Nephron progenitor cell (in vitro differentiated cells): ENCODE measurements at regions not wholly inside any gene's neighbourhood (a gene's known extent, or its start where the extent isn't known, plus 50 kb on each side); places are given as distances from the start of the nearest gene placed in this dataset.
"Not testable (repeated sequence)": the region's sequence is repeated elsewhere in the genome, so short reads cannot be mapped to it uniquely, and the experiment has no call there.

Source experiments
- DNase-seq: peaks from one replicate; pipeline ENCODE4 v3.0.0; 2021
- H3K27ac Mint-ChIP-seq: 2 replicates; pipeline ENCODE4 v1.8.0; 2021; ENCODE audit warnings: mild to moderate bottlenecking, moderate library complexity, mixed read lengths
- H3K27me3 Mint-ChIP-seq: 2 replicates; pipeline ENCODE4 v1.8.0; 2021; ENCODE audit warnings: mild to moderate bottlenecking, low read depth, mixed read lengths; ENCODE audit not compliant: poor library complexity
- H3K36me3 Mint-ChIP-seq: 2 replicates; pipeline ENCODE4 v1.8.0; 2021; ENCODE audit warnings: low read depth, mixed read lengths
- H3K4me1 Mint-ChIP-seq: 2 replicates; pipeline ENCODE4 v1.8.0; 2021; ENCODE audit warnings: mixed read lengths
- H3K4me3 Mint-ChIP-seq: 2 replicates; pipeline ENCODE4 v1.8.0; 2021; ENCODE audit warnings: mild to moderate bottlenecking, moderate library complexity, mixed read lengths
- H3K9me3 Mint-ChIP-seq: 2 replicates; pipeline ENCODE4 v1.8.0; 2021; ENCODE audit warnings: mild to moderate bottlenecking, moderate library complexity, mixed read lengths
- TF ChIP-seq, protein P1 (sequence below): fragments of 200-600 bp; sonication (generic); IDR thresholded peaks from 2 replicates; pipeline ENCODE4 v1.5.0; 2021; ENCODE audit warnings: antibody characterized with exemption

DNA sequence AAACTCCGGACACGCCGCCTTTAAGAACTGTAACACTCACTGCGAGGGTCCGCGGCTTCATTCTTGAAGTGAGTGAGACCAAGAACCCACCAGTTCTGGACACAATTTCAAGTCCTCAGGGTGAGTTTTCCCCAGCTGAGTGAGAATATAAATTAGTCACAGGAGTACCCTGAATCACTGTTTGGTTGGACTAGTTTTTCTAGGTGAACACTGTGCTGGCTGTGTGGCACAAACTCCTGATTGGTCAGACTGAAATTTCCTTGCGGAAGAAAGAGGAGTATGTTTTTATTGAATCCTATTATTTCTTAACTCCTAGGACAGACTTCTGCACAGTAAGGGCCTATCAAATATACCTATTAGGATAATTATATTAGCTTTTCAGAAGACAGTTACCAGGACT lies 288.1 kb upstream of the UBE2E3 start:
- Mint-ChIP-seq H3K27ac (peak overlapping the region; percentile 30), H3K36me3 (no peaks in the 10 kb centered on the region), H3K4me1 (no peaks in the 10 kb centered on the region), H3K9me3 (no peaks in the 10 kb centered on the region), H3K27me3 (peaks cover 3% of the 10 kb centered on the region), H3K4me3 (no peak overlapping the region)
- no peak for DNase-seq
- TF ChIP-seq, protein P1, sequence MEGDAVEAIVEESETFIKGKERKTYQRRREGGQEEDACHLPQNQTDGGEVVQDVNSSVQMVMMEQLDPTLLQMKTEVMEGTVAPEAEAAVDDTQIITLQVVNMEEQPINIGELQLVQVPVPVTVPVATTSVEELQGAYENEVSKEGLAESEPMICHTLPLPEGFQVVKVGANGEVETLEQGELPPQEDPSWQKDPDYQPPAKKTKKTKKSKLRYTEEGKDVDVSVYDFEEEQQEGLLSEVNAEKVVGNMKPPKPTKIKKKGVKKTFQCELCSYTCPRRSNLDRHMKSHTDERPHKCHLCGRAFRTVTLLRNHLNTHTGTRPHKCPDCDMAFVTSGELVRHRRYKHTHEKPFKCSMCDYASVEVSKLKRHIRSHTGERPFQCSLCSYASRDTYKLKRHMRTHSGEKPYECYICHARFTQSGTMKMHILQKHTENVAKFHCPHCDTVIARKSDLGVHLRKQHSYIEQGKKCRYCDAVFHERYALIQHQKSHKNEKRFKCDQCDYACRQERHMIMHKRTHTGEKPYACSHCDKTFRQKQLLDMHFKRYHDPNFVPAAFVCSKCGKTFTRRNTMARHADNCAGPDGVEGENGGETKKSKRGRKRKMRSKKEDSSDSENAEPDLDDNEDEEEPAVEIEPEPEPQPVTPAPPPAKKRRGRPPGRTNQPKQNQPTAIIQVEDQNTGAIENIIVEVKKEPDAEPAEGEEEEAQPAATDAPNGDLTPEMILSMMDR, result no peak

DNA sequence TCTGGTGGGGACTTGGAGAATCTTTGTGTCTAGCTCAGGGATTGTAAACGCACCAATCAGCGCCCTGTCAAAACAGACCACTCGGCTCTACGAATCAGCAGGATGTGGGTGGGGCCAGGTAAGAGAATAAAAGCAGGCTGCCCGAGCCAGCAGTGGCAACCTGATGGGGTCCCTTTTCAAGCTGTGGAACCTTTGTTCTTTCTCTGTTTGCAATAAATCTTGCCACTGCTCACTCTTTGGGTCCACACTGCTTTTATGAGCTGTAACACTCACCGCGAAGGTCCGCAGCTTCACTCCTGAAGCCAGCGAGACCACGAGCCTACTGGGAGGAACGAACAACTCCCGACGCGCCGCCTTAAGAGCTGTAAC lies 288.6 kb upstream of the UBE2E3 start:
- not testable (repeated sequence) for H3K27me3 Mint-ChIP-seq, H3K36me3 Mint-ChIP-seq, H3K4me3 Mint-ChIP-seq, DNase-seq, H3K9me3 Mint-ChIP-seq, H3K4me1 Mint-ChIP-seq
- peak overlapping the region; percentile 30 for H3K27ac Mint-ChIP-seq

DNA sequence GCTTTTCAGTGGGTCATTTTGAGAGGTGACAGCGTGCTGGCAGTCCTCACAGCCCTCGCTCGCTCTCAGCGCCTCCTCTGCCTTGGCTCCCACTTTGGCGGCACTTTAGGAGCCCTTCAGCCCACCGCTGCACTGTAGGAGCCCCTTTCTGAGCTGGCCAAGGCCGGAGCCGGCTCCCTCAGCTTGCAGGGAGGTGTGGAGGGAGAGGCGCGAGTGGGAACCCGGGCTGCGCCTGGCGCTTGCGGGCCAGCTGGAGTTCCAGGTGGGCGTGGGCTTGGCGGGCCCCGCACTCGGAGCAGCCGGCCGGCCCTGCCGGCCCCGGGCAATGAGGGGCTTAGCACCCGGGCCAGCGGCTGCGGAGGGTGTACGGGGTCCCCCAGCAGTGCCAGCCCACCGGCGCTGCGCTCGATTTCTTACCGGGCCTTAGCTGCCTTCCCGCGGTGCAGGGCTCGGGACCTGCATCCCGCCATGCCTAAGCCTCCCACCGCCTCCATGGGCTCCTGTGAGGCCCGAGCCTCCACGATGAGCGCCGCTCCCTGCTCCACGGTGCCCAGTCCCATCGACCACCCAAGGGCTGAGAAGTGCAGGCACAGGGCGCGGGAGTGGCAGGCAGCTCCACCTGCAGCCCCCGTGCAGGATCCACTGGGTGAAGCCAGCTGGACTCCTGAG lies 289.1 kb upstream of the UBE2E3 start:
- H3K27ac Mint-ChIP-seq, H3K4me3 Mint-ChIP-seq, H3K4me1 Mint-ChIP-seq, H3K9me3 Mint-ChIP-seq, H3K36me3 Mint-ChIP-seq, DNase-seq, H3K27me3 Mint-ChIP-seq: not testable (repeated sequence)

DNA sequence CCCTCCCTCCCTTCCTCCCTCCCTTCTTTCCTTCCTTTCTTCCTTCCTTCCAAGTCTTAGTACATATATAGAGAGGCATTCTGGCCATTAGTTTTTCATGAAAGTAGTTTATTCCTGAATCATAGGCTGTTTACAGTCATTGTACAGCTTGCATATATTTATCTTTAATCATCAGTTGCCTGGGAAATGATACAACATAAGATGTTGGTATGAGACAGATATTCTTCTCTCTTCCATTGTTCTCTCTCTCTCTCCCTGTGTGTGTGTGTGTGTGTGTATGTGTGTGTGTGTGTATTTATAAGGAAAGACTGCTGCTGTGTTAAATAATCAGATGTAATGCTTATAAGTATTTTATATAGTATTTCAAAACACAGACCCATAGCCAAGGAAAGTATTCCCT lies 289.8 kb upstream of the UBE2E3 start:
- TF ChIP-seq, protein P1, result no peak
- no peaks in the 10 kb centered on the region for H3K36me3 Mint-ChIP-seq
- peaks cover 3% of the 10 kb centered on the region for H3K27me3 Mint-ChIP-seq
- no peaks in the 10 kb centered on the region for H3K4me1 Mint-ChIP-seq
- H3K4me3 Mint-ChIP-seq, result no peak overlapping the region
- no peak for DNase-seq
- H3K27ac Mint-ChIP-seq, result no peak overlapping the region
- no peaks in the 10 kb centered on the region for H3K9me3 Mint-ChIP-seq

DNA sequence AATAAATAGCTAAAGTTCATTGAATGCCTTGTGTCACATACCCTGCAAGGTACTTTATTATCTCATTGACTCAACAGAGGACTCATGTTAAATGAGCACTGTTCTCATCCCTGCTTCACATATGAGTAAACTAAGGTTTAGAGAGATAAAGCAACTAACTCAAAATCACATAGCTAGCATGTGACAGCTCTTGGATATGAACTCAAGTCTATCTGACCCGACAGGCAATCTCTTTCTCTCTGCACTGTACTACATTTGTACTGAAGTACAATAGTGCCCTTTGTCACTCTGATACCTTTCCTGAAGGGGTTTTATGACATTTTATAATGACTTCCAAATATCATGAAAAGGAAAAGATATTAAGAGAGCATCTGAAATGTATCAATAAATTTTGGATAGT lies 297.5 kb upstream of the UBE2E3 start:
- no peak overlapping the region for H3K27ac Mint-ChIP-seq

DNA sequence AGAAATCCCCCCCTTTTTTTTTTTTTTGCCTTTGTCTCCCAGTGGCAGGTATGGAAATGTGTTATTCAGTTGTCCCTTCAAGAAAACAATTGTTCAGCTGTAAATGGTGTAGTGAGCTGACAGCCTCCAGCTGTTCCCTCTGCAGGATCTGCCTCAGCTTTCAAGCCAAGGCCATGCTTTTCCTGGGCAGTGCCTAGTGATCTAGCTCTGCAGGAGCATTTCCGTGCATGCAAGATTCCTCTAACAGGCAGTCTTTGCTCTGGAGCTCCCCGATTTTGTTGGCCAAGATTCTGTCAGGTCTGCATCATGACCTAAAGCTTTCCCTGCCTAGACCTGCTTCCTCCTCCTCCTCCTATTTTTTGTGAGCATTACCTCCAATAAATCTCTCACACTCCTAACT lies 300.7 kb upstream of the UBE2E3 start:
- H3K36me3 Mint-ChIP-seq, result no peaks in the 10 kb centered on the region
- H3K27me3 Mint-ChIP-seq, result no peaks in the 10 kb centered on the region
- H3K9me3 Mint-ChIP-seq, result no peaks in the 10 kb centered on the region
- DNase-seq, result no peak
- H3K27ac Mint-ChIP-seq, result no peak overlapping the region
- TF ChIP-seq, protein P1, result no peak
- peaks cover 12% of the 10 kb centered on the region for H3K4me1 Mint-ChIP-seq
- no peak overlapping the region for H3K4me3 Mint-ChIP-seq

More for the DNA sequence above, 297.5 kb upstream of the UBE2E3 start:
- peaks cover 6% of the 10 kb centered on the region for H3K4me1 Mint-ChIP-seq
- H3K9me3 Mint-ChIP-seq, result no peaks in the 10 kb centered on the region
- no peaks in the 10 kb centered on the region for H3K36me3 Mint-ChIP-seq
- TF ChIP-seq, protein P1, result no peak
- no peak for DNase-seq
- H3K27me3 Mint-ChIP-seq, result no peaks in the 10 kb centered on the region
- no peak overlapping the region for H3K4me3 Mint-ChIP-seq

DNA sequence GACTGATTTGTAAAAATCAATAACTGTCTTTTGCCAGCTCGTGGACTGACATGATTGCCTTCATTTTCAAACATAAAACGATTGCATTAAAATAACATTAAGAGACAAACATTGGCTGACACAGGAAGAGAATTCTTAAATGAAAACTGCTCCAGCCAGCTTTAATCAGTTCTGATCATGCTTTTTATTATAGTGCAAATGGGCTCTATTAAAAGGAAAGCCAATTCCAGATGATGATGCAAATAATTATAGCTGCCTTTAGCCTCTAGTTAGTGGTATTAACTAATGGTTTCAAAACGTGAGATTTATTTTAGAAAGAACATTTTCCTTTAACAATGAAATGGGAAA lies 301.8 kb upstream of the UBE2E3 start:
- no peaks in the 10 kb centered on the region for H3K9me3 Mint-ChIP-seq
- H3K4me3 Mint-ChIP-seq, result no peak overlapping the region
- peaks cover 12% of the 10 kb centered on the region for H3K4me1 Mint-ChIP-seq
- TF ChIP-seq, protein P1, result no peak
- no peaks in the 10 kb centered on the region for H3K36me3 Mint-ChIP-seq
- no peak for DNase-seq
- H3K27me3 Mint-ChIP-seq, result no peaks in the 10 kb centered on the region
- no peak overlapping the region for H3K27ac Mint-ChIP-seq
